Fibroblast of mammary gland (primary cell): ENCODE measurements at regions not wholly inside any gene's neighbourhood (a gene's known extent, or its start where the extent isn't known, plus 50 kb on each side); places are given as distances from the start of the nearest gene placed in this dataset.

Experiments
- DNase-seq: peaks from one replicate; pipeline ENCODE4 v3.0.0-alpha.2; 2010; ENCODE audit warnings: low read depth
- H3K4me3 ChIP-seq: 2 replicates; pipeline ENCODE4 v1.5.1; 2011; ENCODE audit warnings: low read depth, mild to moderate bottlenecking, low read length, moderate library complexity; ENCODE audit not compliant: control insufficient read depth
- CTCF ChIP-seq: conservative IDR thresholded peaks from 2 replicates; pipeline ENCODE4 v1.5.1; 2011; ENCODE audit warnings: low read depth, low read length, inconsistent platforms; ENCODE audit not compliant: control insufficient read depth, insufficient read depth

- no peak for TF ChIP-seq CTCF
- H3K4me3 ChIP-seq = no peak overlapping the region
- no peak for DNase-seq
These were observed 413.4 kb upstream of the MKI67 start for GRCh38 chr10:128539510-128540127.

DNA sequence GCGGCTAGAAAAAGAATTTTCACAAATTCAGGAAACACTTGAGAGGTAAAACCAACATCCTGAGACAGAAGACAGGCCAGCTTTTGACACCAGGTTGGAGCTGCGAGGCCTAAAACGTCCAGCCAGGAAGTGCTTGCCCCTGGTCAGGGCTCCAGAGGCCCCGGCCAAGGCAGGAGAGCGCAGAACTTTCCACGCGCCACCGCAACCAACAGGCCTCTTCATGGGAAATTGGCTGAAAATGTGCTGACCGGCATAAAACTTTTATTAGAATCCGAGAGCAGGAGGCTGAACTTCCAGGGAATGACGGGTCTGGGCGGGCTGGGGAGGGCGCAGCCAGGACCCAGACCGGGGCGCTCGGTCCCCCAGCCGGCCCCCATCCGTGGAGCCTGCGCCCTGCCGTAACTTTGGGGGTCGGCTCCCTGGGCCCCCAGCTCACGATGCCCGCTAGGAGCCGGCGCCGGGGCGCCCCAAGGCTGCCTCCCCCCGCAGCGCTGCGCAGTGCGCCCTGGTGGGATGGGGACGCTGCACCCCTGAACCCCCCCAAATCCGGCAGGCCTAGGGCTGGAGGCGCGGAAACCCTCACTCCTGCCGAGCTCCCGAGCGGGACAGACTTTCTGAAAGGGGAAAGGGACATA lies 414.0 kb upstream of the MKI67 start:
- TF ChIP-seq CTCF = no peak
- DNase-seq = no peak
- no peak overlapping the region for H3K4me3 ChIP-seq

GRCh38 chr10:128540781-128541761 lies 414.8 kb upstream of the MKI67 start:
- H3K4me3 ChIP-seq = no peak overlapping the region
- peak; percentile 4 for DNase-seq

DNA sequence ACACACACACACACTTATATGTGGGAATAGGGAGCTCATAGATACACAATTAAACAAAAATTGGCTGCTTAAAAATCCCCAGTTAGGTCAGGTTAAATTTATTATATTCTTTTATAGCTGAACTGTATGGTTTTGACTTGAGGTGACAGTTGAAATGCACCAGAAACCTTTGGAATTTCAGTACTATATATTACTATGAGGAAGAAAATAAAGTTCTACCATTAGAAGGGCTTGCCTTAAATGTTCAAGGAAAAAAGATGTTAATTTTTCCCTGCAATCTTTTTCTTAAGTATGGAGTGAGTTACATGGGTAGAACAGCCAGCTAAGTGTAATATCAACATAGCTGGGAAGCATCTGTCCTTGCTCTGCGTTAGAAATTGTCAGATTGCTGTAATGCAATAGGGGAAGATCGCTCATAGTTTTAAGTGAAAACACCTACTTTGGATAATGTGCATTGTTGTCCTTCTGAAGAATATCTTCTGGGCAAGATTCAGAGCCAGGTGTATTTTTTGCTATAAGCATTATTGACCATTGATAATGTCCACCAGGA lies 415.8 kb upstream of the MKI67 start:
- H3K4me3 ChIP-seq = no peak overlapping the region
- TF ChIP-seq CTCF = no peak
- DNase-seq = no peak

More at GRCh38 chr10:128540781-128541761, 414.8 kb upstream of the MKI67 start:
- TF ChIP-seq CTCF = no peak

DNA sequence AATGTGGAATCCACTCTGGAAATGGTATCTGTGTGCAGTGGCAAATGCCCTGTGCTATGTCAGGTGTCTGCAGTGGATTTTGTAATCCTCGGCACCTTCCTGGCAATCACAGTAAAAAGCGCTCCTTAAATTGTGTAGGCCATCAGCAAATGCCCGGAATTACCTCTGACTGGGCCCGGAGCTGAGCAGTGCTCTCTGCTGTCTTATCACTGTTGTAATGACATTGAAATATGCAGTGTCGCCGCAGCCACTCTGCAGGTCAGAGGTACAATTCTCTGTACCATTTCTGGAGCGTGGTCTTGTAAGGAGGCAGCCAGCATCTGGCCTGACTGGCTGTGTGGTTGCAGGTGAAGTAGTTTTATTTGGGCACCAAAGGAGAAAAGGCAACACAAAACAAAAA lies 416.4 kb upstream of the MKI67 start:
- DNase-seq = no peak
- TF ChIP-seq CTCF = no peak
- H3K4me3 ChIP-seq = no peak overlapping the region

DNA sequence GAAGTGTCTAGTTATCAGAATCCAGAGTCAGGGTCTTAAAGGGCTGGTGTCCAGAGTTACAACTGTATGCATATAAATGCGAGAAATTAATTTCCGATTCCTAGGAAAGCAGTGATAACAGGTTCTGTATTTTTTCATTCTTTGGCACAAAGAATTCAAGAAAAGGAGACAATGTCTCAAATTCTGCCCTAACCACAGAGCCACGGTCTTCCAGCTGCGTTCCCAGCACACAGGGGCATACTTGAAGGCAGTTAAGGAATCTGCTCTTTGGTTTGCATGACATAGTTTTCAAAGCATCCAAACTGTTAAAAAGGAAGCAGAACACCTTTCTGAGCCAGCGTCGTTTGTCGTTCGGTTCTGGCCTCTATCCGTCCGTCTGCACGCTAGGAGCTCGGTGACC lies 416.9 kb upstream of the MKI67 start:
- H3K4me3 ChIP-seq = no peak overlapping the region
- TF ChIP-seq CTCF = no peak
- DNase-seq = no peak
